Memory B cell (primary cell): ENCODE measurements at regions not wholly inside any gene's neighbourhood (a gene's known extent, or its start where the extent isn't known, plus 50 kb on each side); places are given as distances from the start of the nearest gene placed in this dataset.

ENCODE experiments used
- ATAC-seq: fragments of 150-1000 bp; cut with Tn5 transposase; 2 replicates; pipeline ENCODE4 v1.10.0; 2021; ENCODE audit warnings: low read depth, mild to moderate bottlenecking, moderate library complexity
- DNase-seq, 2 donors: peaks; one replicate each; pipeline ENCODE4 v3.0.0; 2022; ENCODE audit warnings: low spot score in 2 of 2
- H3K27ac Mint-ChIP-seq: one replicate; pipeline ENCODE4 v1.8.0; 2022; ENCODE audit warnings: mild to moderate bottlenecking, moderate library complexity, mixed read lengths
- H3K27me3 Mint-ChIP-seq: one replicate; pipeline ENCODE4 v1.8.0; 2022; ENCODE audit warnings: mixed read lengths
- H3K36me3 Mint-ChIP-seq: one replicate; pipeline ENCODE4 v1.8.0; 2022; ENCODE audit warnings: mild to moderate bottlenecking, mixed read lengths
- H3K4me1 Mint-ChIP-seq: one replicate; pipeline ENCODE4 v1.8.0; 2022; ENCODE audit warnings: mixed read lengths
- H3K4me3 Mint-ChIP-seq: one replicate; pipeline ENCODE4 v1.8.0; 2022; ENCODE audit warnings: mild to moderate bottlenecking, moderate library complexity, mixed read lengths
- H3K9me3 Mint-ChIP-seq: one replicate; pipeline ENCODE4 v1.8.0; 2022; ENCODE audit warnings: mixed read lengths

GRCh38 chr2:47277987-47278386, 91.1 kb upstream of the EPCAM start:
- H3K36me3 Mint-ChIP-seq: peaks cover 3% of the 10 kb centered on the region
- peaks cover 6% of the 10 kb centered on the region for H3K4me1 Mint-ChIP-seq
- ATAC-seq (no peak), DNase-seq (no peak)
- no peak overlapping the region for H3K4me3 Mint-ChIP-seq
- no peak overlapping the region for H3K27ac Mint-ChIP-seq
- H3K9me3 Mint-ChIP-seq: no peaks in the 10 kb centered on the region
- H3K27me3 Mint-ChIP-seq: no peaks in the 10 kb centered on the region

GRCh38 chr2:47277187-47277586, 91.9 kb upstream of the EPCAM start:
- H3K27ac Mint-ChIP-seq: no peak overlapping the region
- peaks cover 11% of the 10 kb centered on the region for H3K4me1 Mint-ChIP-seq
- H3K9me3 Mint-ChIP-seq: no peaks in the 10 kb centered on the region
- ATAC-seq: no peak
- peaks cover 3% of the 10 kb centered on the region for H3K36me3 Mint-ChIP-seq
- no peak for DNase-seq
- H3K4me3 Mint-ChIP-seq: no peak overlapping the region
- no peaks in the 10 kb centered on the region for H3K27me3 Mint-ChIP-seq

GRCh38 chr2:47276061-47276460, 93.0 kb upstream of the EPCAM start:
- no peak for DNase-seq
- no peak for ATAC-seq
- no peak overlapping the region for H3K27ac Mint-ChIP-seq
- H3K4me3 Mint-ChIP-seq: no peak overlapping the region
- H3K4me1 Mint-ChIP-seq: peaks cover 23% of the 10 kb centered on the region
- no peaks in the 10 kb centered on the region for H3K9me3 Mint-ChIP-seq
- peaks cover 3% of the 10 kb centered on the region for H3K36me3 Mint-ChIP-seq
- H3K27me3 Mint-ChIP-seq: no peaks in the 10 kb centered on the region

GRCh38 chr2:47274054-47274782, 94.9 kb upstream of the EPCAM start:
- Mint-ChIP-seq H3K4me1 (peaks cover 30% of the 10 kb centered on the region), H3K4me3 (no peak overlapping the region), H3K27ac (no peak overlapping the region), H3K9me3 (no peaks in the 10 kb centered on the region), H3K36me3 (peaks cover 3% of the 10 kb centered on the region), H3K27me3 (no peaks in the 10 kb centered on the region)
- ATAC-seq (no peak), DNase-seq (no peak)

GRCh38 chr2:47272905-47273758, 96.0 kb upstream of the EPCAM start:
- DNase-seq (no peak), ATAC-seq (no peak)
- no peaks in the 10 kb centered on the region for H3K36me3 Mint-ChIP-seq
- no peak overlapping the region for H3K27ac Mint-ChIP-seq
- no peaks in the 10 kb centered on the region for H3K9me3 Mint-ChIP-seq
- H3K4me3 Mint-ChIP-seq: peak overlapping the region; percentile 87
- peaks cover 30% of the 10 kb centered on the region for H3K4me1 Mint-ChIP-seq
- no peaks in the 10 kb centered on the region for H3K27me3 Mint-ChIP-seq

- peaks cover 30% of the 10 kb centered on the region for H3K4me1 Mint-ChIP-seq
- DNase-seq: peak; percentile 64 to 79
- ATAC-seq: peak; percentile 81
- H3K36me3 Mint-ChIP-seq: no peaks in the 10 kb centered on the region
- H3K9me3 Mint-ChIP-seq: no peaks in the 10 kb centered on the region
- H3K27me3 Mint-ChIP-seq: no peaks in the 10 kb centered on the region
- peak overlapping the region; percentile 87 for H3K4me3 Mint-ChIP-seq
- peak overlapping the region; percentile 62 for H3K27ac Mint-ChIP-seq
Measured at GRCh38 chr2:47272031-47272864, 95.9 kb upstream of the CALM2 start.

GRCh38 chr2:47271054-47272000, 95.0 kb upstream of the CALM2 start:
- H3K27me3 Mint-ChIP-seq: no peaks in the 10 kb centered on the region
- H3K9me3 Mint-ChIP-seq: no peaks in the 10 kb centered on the region
- H3K36me3 Mint-ChIP-seq: no peaks in the 10 kb centered on the region
- ATAC-seq: peak; percentile 55
- no peak for DNase-seq
- peak overlapping the region; percentile 62 for H3K27ac Mint-ChIP-seq
- H3K4me3 Mint-ChIP-seq: peak overlapping the region; percentile 87
- peaks cover 30% of the 10 kb centered on the region for H3K4me1 Mint-ChIP-seq

GRCh38 chr2:47270421-47270820, 94.1 kb upstream of the CALM2 start:
- Mint-ChIP-seq H3K27me3 (no peaks in the 10 kb centered on the region), H3K27ac (no peak overlapping the region), H3K4me3 (no peak overlapping the region), H3K9me3 (no peaks in the 10 kb centered on the region), H3K4me1 (peaks cover 33% of the 10 kb centered on the region), H3K36me3 (no peaks in the 10 kb centered on the region)
- ATAC-seq (no peak), DNase-seq (no peak)

- H3K27me3 Mint-ChIP-seq: no peaks in the 10 kb centered on the region
- H3K27ac Mint-ChIP-seq: no peak overlapping the region
- H3K9me3 Mint-ChIP-seq: no peaks in the 10 kb centered on the region
- DNase-seq: no peak
- H3K4me3 Mint-ChIP-seq: no peak overlapping the region
- ATAC-seq: no peak
- no peaks in the 10 kb centered on the region for H3K36me3 Mint-ChIP-seq
- peaks cover 33% of the 10 kb centered on the region for H3K4me1 Mint-ChIP-seq
Measured at GRCh38 chr2:47269316-47270232, 93.3 kb upstream of the CALM2 start.

- no peak for DNase-seq
- H3K36me3 Mint-ChIP-seq: no peaks in the 10 kb centered on the region
- no peak for ATAC-seq
Measured at GRCh38 chr2:47267711-47268086, 91.4 kb upstream of the CALM2 start.

GRCh38 chr2:47266939-47267710, 90.8 kb upstream of the CALM2 start:
- H3K27ac Mint-ChIP-seq: no peak overlapping the region
- DNase-seq (no peak), ATAC-seq (no peak)
- H3K4me1 Mint-ChIP-seq: peaks cover 21% of the 10 kb centered on the region
- H3K36me3 Mint-ChIP-seq: no peaks in the 10 kb centered on the region
- no peak overlapping the region for H3K4me3 Mint-ChIP-seq
- H3K9me3 Mint-ChIP-seq: no peaks in the 10 kb centered on the region
- H3K27me3 Mint-ChIP-seq: no peaks in the 10 kb centered on the region

More at GRCh38 chr2:47267711-47268086, 91.4 kb upstream of the CALM2 start:
- Mint-ChIP-seq H3K4me1 (peaks cover 25% of the 10 kb centered on the region), H3K27me3 (no peaks in the 10 kb centered on the region), H3K9me3 (no peaks in the 10 kb centered on the region), H3K27ac (no peak overlapping the region), H3K4me3 (no peak overlapping the region)

- Mint-ChIP-seq H3K4me1 (peaks cover 8% of the 10 kb centered on the region), H3K27me3 (no peaks in the 10 kb centered on the region), H3K9me3 (no peaks in the 10 kb centered on the region), H3K4me3 (no peak overlapping the region), H3K27ac (no peak overlapping the region), H3K36me3 (no peaks in the 10 kb centered on the region)
- DNase-seq (no peak), ATAC-seq (no peak)
Measured at GRCh38 chr2:47265751-47266231, 89.5 kb upstream of the CALM2 start.
